ENCODE measurements at regions not wholly inside any gene's neighbourhood (a gene's known extent, or its start where the extent isn't known, plus 50 kb on each side); places are given as distances from the start of the nearest gene placed in this dataset.

GRCh38 chrX:46447384-46447783, 97.8 kb downstream of the ZNF674 start:
- TF ChIP-seq POLR2A (IDR thresholded peaks at IDR 0.05; ENCODE audit: low read depth, low read length): no peak
- FAIRE-seq (no peak), DNase-seq (ENCODE audit: insufficient read length, low spot score) (no peak)

DNA sequence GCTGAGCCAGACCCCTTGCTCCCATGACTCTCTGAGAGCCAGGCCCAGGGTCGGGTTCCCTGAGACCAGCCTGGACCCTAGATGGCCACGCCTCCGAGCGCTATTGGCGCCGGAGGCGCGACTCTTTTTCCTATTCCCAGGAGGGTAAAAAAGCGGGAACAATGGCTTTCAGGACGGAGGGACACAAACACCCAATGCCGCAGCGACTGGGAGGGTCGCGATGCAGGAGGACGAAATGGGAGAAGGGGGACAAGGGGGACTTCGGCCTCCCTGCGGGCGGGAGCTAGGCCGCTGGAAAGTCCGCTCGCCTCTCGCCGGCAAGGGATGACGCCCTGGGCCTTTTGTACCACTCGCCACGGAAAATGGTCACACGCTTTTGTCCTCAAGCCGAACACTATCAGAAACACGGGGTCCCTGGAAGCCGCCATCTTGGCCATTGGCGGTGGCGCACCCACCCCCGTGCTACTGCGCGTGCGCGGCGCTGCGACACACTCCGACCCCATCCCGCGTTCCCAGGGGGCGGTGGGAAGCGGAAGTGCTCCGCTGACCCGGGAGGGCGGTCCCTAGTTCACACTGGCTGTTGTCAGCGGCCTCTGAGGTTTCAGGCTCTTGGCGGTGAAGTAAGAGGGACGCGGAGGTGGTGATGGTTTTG, 98.4 kb downstream of the ZNF674 start:
- FAIRE-seq (no peak), DNase-seq (ENCODE audit: insufficient read length, low spot score) (peak; percentile 45)
- TF ChIP-seq POLR2A (IDR thresholded peaks at IDR 0.05; ENCODE audit: low read depth, low read length): peak; percentile 66; the same call in 1 of the 2 replicates

DNA sequence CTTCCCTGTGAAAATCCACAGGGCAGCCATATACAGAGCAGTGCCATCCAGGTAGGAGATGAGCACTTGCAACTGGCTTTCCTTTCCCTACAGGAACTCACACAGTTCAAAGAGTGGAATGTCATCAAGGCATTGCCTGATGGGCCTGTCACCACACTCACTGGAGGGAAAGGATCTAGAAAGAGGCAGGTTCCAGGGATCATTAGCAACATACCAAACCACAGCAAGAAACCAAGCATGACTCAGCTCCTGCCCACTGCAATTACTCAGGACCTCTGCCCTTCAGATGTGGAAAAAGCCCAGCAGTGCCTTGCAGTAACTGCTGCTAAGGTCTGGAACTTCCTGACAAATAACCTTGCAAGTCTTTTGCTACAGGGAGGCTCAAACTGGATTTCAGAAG, 101.2 kb downstream of the ZNF674 start:
- DNase-seq (ENCODE audit: insufficient read length, low spot score) (peak; percentile 26), FAIRE-seq (no peak)
- no peak for TF ChIP-seq POLR2A (IDR thresholded peaks at IDR 0.05; ENCODE audit: low read depth, low read length)

DNA sequence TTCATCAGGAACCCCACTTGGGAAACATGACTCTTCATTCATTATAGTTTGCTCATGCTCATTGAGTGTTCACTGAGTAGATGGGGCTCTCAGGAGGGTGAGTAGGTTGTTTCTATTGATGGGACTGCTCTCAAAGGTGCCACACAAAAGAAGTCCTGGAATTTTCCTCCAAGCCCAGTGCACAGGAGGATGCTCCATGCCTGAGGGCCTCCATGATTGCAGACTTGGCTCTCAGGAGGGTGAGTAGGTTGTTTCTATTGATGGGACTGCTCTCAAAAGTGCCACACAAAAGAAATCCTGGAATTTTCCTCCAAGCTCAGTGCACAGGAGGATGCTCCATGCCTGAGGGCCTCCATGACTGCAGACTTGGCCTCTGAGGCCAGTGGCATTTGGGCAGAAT, 108.5 kb downstream of the ZNF674 start:
- no peak for FAIRE-seq
- no peak for TF ChIP-seq POLR2A (IDR thresholded peaks at IDR 0.05; ENCODE audit: low read depth, low read length)
- DNase-seq (ENCODE audit: insufficient read length, low spot score): no peak

GRCh38 chrX:46433892-46434291, 111.3 kb downstream of the ZNF674 start:
- DNase-seq (ENCODE audit: insufficient read length, low spot score) (no peak), FAIRE-seq (no peak)
- no peak for TF ChIP-seq POLR2A (IDR thresholded peaks at IDR 0.05; ENCODE audit: low read depth, low read length)

DNA sequence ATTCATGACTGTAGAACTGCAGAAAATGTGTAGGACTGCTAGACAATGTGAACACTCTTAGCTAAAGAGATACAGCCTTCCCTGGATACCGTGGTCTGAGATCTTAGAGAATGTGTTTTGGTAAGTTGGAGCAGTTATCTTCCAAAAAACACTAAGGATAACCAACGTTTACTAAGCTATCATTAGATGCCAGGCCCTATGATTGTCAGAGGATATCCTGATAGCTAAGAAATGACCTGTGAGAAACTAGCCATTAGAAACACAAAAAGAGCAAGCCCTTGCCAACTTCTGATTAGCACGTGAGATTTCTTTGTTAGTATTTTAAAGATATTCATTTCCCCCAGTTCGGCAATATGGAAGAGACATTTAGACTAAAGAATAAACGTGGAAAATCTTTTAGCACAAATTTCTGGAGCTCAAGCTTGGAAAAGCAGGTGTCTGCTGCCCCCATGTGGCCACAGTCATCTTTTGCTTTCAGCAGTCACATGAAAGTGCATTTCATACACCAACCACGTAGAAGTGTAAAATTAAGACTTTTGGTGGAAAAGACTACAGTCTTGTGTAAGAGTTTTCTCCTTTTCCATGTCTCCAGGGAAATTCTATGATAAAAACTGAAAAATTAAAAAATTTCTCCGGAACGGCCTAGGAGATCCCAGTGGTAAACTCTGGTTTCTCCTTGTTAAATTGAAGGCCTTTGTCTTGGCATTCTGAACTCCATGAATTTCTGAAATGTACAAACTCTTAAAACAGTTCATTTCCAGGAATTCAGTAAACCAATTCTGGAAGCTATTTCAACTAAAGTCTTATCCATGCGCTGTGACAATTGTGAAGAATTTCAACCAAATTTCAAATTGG, 136.4 kb downstream of the ZNF674 start:
- FAIRE-seq: no peak
- DNase-seq (ENCODE audit: insufficient read length, low spot score): no peak
- TF ChIP-seq POLR2A (IDR thresholded peaks at IDR 0.05; ENCODE audit: low read depth, low read length): no peak

DNA sequence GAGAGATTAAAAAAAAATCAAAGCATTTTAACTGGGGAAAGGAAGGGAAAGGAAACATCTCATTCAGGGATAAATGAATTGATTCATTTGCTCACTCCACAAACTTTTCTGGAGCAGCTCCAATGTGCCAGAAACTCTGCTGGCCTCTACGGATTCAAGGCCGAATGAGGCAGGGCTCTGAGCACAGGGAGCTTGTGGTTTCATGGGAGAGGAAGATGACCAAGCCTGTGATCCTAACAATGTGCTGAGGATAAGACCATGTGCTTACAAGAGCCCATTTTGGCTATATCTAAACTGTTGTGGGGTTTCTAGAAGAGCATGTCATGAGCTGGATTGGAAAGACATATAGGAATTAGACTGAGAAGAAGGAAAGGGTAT, 137.5 kb downstream of the ZNF674 start:
- FAIRE-seq (no peak), DNase-seq (ENCODE audit: insufficient read length, low spot score) (no peak)
- no peak for TF ChIP-seq POLR2A (IDR thresholded peaks at IDR 0.05; ENCODE audit: low read depth, low read length)

DNA sequence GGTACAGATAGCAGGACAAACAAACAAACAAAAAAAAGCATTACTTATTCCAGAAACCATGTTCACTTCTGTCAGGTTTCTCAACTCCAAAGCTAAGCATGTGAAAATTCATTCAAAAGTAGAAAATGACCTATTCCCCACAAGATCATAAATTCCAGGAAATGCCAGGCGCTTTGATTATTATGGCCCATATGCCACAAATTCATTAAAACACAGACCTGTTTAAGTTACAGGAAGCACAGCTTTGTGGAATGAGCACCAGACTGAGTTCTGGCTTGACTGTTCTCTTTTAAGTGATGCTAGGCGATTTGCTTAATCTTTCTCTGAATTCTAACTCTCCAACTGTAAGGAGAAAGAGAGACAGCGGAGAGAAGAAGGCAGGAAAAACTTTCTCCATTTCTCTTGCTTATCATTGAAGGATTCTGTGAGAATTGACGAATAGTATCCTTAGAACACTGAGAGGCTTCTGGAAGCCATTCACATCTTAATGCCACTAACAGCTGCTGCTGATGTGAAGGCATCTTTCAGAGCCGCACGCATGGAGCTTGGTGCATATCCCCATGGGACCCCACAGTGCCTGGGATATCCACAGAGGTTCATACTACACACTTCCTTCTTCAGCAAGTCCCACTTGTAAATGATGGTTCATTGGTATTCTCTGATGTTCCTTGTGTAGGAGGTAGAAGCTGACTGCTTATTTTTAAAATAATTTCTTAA, 138.0 kb downstream of the ZNF674 start:
- TF ChIP-seq POLR2A (IDR thresholded peaks at IDR 0.05; ENCODE audit: low read depth, low read length): no peak
- DNase-seq (ENCODE audit: insufficient read length, low spot score): no peak
- FAIRE-seq: no peak

DNA sequence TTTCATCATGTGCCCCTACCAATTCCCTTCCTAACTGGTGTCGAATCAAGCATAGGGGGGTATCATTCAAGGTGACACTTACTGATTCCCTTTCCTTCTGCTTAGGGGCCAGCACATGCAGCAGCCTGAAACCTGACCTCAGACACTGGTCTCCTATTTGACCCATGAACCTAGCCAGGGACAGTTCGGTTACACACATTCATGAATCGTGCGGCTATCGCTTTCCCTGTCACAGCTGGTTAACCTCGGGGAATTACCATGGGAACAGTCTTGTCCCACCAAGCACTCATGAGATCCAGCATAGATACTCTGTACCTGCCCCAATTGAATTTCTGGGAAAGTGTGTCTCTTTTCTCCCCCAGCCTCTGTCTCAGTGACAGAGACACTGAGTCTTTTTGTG, 140.4 kb downstream of the ZNF674 start:
- FAIRE-seq (no peak), DNase-seq (ENCODE audit: insufficient read length, low spot score) (no peak)
- TF ChIP-seq POLR2A (IDR thresholded peaks at IDR 0.05; ENCODE audit: low read depth, low read length): no peak

GRCh38 chrX:46400530-46401443, 144.4 kb downstream of the ZNF674 start:
- DNase-seq (ENCODE audit: insufficient read length, low spot score) (no peak), FAIRE-seq (no peak)
- TF ChIP-seq POLR2A (IDR thresholded peaks at IDR 0.05; ENCODE audit: low read depth, low read length): no peak

DNA sequence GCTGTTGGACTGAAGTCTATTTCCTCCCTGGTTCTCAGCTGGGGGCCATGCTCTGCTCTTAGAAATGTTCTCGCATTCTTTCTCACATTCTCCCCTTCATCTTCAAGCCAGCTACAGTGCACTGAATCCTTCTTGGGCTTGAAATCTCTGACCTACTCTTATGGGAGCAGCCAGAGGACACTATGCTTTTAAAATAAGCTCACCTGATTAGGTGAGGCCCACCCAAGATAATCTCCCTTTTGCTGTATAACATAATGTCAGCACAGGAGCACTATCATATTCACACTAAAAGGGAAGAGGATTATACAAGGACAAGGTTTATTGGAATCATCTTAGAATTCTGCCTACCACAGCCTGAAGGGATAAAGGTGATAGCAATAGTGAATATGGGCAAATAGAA, 146.3 kb downstream of the ZNF674 start:
- no peak for FAIRE-seq
- no peak for DNase-seq (ENCODE audit: insufficient read length, low spot score)
- no peak for TF ChIP-seq POLR2A (IDR thresholded peaks at IDR 0.05; ENCODE audit: low read depth, low read length)

GRCh38 chrX:46398126-46398525, 147.1 kb downstream of the ZNF674 start:
- no peak for TF ChIP-seq POLR2A (IDR thresholded peaks at IDR 0.05; ENCODE audit: low read depth, low read length)
- no peak for FAIRE-seq
- DNase-seq (ENCODE audit: insufficient read length, low spot score): no peak

DNA sequence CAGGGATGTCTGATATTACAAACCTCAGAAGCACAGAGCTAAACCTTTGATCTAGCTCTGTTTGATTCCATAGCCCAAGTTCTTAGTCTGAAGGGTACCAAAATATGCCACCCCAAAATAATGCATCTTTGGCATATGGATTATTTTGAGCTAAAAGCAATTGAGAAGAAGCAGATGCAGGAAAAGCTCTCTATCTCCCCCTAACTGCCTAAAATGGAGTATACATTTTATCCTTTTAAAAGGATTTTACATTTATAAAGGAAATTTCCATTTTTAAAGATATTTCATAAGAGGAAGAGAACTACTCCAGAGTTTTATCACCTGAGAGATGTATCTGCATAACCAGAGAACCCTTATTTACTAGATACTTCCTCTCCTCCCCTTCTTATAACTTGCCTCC, 158.7 kb downstream of the ZNF674 start:
- no peak for FAIRE-seq
- TF ChIP-seq POLR2A (IDR thresholded peaks at IDR 0.05; ENCODE audit: low read depth, low read length): no peak
- DNase-seq (ENCODE audit: insufficient read length, low spot score): no peak

Data from H54 (cell line).